ENCODE measurements at regions not wholly inside any gene's neighbourhood (a gene's known extent, or its start where the extent isn't known, plus 50 kb on each side); places are given as distances from the start of the nearest gene placed in this dataset.

DNA sequence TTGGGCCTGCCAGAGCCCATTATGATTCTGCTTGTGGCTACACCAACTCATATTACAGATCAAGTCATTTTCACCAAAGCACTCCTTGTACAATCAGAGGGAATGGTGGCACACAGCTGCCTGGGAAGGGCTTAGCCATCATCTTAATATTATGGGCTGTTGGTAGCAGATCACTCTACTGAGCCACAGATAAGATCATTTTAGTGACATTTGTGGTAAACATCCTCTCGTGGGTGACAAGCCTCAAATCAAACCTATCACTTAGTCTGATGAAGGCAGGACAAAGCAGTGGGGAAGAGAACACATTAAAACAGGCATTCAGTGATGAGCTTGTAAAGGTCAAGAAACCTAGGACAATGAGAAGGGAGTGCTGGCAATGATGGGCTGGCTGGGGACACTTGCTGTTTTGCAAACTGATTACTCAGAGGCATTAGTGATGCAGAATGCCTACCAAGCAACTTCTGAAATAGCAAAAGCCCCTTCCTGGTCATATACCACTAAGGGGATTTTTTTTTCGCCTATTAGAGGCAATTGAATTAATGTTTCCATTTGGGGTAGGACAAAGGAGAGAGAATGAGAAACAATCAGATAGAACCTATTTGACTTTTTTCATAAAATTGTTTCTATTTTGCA, 137.5 kb upstream of the WDR11 start:
- no peaks in the 10 kb centered on the region for H3K36me3 Mint-ChIP-seq (ENCODE audit: insufficient read depth, unreplicated experiment)
- no peaks in the 10 kb centered on the region for H3K4me1 Mint-ChIP-seq (ENCODE audit: insufficient read depth, unreplicated experiment)
- intact Hi-C loops (cut with micrococcal nuclease) = no loop called here
- no peaks in the 10 kb centered on the region for H3K9me3 Mint-ChIP-seq (ENCODE audit: unreplicated experiment)
- BruUV-seq (replicated peaks) = no TSS peak
- no peak overlapping the region for H3K4me3 Mint-ChIP-seq (ENCODE audit: unreplicated experiment)
- H3K27me3 Mint-ChIP-seq (ENCODE audit: insufficient read depth, unreplicated experiment) = no peaks in the 10 kb centered on the region
- ChIA-PET POLR2A (interaction anchor here (0.5 kb wide), 1 partner anchor 210 kb away, joined by 3 read pairs; no protein-coding TSS in a partner anchor), CTCF (interaction anchor here (1.1 kb wide), 1 partner anchor 21 kb away, joined by 3 read pairs; no protein-coding TSS in a partner anchor)
- no peak for TF ChIP-seq CTCF (IDR thresholded peaks at IDR 0.05; ENCODE audit: unreplicated experiment)
- no peak for DNase-seq (ENCODE audit: unreplicated experiment)
- H3K27ac Mint-ChIP-seq (ENCODE audit: low read depth, unreplicated experiment) = no peak overlapping the region

DNA sequence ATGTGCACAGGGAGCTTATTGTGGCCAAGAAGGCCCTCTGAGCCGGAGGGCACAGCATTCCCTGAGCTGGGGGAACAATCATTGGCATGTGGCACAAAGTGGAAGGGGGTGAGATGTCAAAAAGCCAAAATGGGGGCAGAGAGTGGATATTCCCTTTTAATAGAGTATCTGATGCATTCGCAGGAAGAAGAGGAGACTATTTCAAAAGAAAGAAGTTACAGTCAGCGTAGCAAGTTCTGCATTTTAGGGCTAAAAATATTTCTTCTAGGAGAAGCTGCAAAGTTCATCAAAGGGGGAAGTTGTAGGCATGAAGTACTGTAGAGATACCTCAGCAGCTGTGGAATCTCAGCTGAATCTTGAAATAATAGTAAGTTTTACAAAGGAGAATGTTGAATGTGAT, 136.0 kb upstream of the WDR11 start:
- H3K27me3 Mint-ChIP-seq (ENCODE audit: insufficient read depth, unreplicated experiment) = no peaks in the 10 kb centered on the region
- ChIA-PET CTCF (interaction anchor here (0.7 kb wide), 1 partner anchor 21 kb away, joined by 3 read pairs; no protein-coding TSS in a partner anchor), POLR2A (no interaction called here)
- H3K36me3 Mint-ChIP-seq (ENCODE audit: insufficient read depth, unreplicated experiment) = no peaks in the 10 kb centered on the region
- H3K27ac Mint-ChIP-seq (ENCODE audit: low read depth, unreplicated experiment) = no peak overlapping the region
- no TSS peak for BruUV-seq (replicated peaks)
- H3K4me1 Mint-ChIP-seq (ENCODE audit: insufficient read depth, unreplicated experiment) = no peaks in the 10 kb centered on the region
- no peak for DNase-seq (ENCODE audit: unreplicated experiment)
- H3K4me3 Mint-ChIP-seq (ENCODE audit: unreplicated experiment) = no peak overlapping the region
- no peak for TF ChIP-seq CTCF (IDR thresholded peaks at IDR 0.05; ENCODE audit: unreplicated experiment)
- intact Hi-C loops (cut with micrococcal nuclease) = no loop called here
- no peaks in the 10 kb centered on the region for H3K9me3 Mint-ChIP-seq (ENCODE audit: unreplicated experiment)

DNA sequence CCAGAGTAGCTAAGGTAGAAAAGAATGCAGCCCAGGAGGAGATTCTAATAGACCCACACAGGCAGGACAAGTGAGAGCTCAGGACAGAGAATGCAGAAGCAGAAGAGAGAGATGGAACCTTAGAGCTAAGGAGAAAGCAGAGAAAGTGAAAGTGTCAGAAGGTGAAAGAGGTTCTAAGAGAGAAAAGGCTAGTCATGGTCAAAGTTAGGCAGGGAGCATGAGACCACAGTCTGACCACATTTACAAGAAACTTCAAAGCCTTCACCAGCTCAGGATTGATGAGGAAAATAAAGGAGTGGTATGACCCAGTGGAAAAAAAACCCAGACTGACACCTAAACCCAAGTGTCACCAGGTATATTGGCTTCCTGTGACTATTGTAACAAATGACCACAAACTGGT, 131.8 kb upstream of the WDR11 start:
- no peak for DNase-seq (ENCODE audit: unreplicated experiment)
- intact Hi-C loops (cut with micrococcal nuclease) = no loop called here
- BruUV-seq (replicated peaks) = no TSS peak
- POLR2A ChIA-PET = no interaction called here
- no peak overlapping the region for H3K27ac Mint-ChIP-seq (ENCODE audit: low read depth, unreplicated experiment)
- no peak for TF ChIP-seq CTCF (IDR thresholded peaks at IDR 0.05; ENCODE audit: unreplicated experiment)
- H3K9me3 Mint-ChIP-seq (ENCODE audit: unreplicated experiment) = no peaks in the 10 kb centered on the region
- no peak overlapping the region for H3K4me3 Mint-ChIP-seq (ENCODE audit: unreplicated experiment)
- H3K36me3 Mint-ChIP-seq (ENCODE audit: insufficient read depth, unreplicated experiment) = no peaks in the 10 kb centered on the region
- H3K27me3 Mint-ChIP-seq (ENCODE audit: insufficient read depth, unreplicated experiment) = no peaks in the 10 kb centered on the region
- no peaks in the 10 kb centered on the region for H3K4me1 Mint-ChIP-seq (ENCODE audit: insufficient read depth, unreplicated experiment)
- CTCF ChIA-PET = no interaction called here

DNA sequence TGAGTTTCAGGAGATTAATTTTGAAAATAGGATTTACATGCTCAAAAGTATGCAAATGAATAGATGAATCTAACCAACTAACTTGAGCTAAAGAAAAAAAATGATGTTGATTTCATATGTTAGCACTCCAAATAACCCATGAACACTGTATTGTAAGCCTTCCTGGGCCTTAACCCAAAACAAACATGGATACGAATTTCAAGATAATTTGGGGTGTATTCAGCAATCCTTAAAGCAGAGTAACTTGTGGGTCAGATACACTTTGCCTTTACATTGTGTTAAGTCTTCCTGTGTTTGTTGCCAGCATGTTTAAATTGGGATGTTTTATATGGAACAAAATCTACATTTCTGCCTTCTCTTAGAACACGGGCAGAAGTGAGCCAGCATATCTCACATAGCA, 124.2 kb upstream of the WDR11 start:
- POLR2A ChIA-PET = interaction anchor here (0.5 kb wide), 1 partner anchor 122 kb away, joined by 3 read pairs; no protein-coding TSS in a partner anchor
- Mint-ChIP-seq H3K36me3 (ENCODE audit: insufficient read depth, unreplicated experiment) (no peaks in the 10 kb centered on the region), H3K27ac (ENCODE audit: low read depth, unreplicated experiment) (no peak overlapping the region), H3K4me1 (ENCODE audit: insufficient read depth, unreplicated experiment) (peaks cover 3% of the 10 kb centered on the region), H3K9me3 (ENCODE audit: unreplicated experiment) (no peaks in the 10 kb centered on the region), H3K4me3 (ENCODE audit: unreplicated experiment) (no peak overlapping the region), H3K27me3 (ENCODE audit: insufficient read depth, unreplicated experiment) (no peaks in the 10 kb centered on the region)
- intact Hi-C loops (cut with micrococcal nuclease) = no loop called here
- no peak for TF ChIP-seq CTCF (IDR thresholded peaks at IDR 0.05; ENCODE audit: unreplicated experiment)
- CTCF ChIA-PET = interaction anchor here (0.7 to 1.8 kb wide), 2 partner anchors 9 to 335 kb away, joined by 3 to 9 read pairs; no protein-coding TSS in a partner anchor
- no peak for DNase-seq (ENCODE audit: unreplicated experiment)
- no TSS peak for BruUV-seq (replicated peaks)

Data from MCF 10A (cell line).